Pancreas (tissue), 10 donors: ENCODE measurements at regions not wholly inside any gene's neighbourhood (a gene's known extent, or its start where the extent isn't known, plus 50 kb on each side); places are given as distances from the start of the nearest gene placed in this dataset.

ENCODE experiments used
- ATAC-seq, 4 donors: fragments of 200-7000 bp; cut with Tn5 transposase; one replicate each; pipeline versions ENCODE4 v1.8.0 to v1.9.1; 2020; ENCODE audit warnings: mild to moderate bottlenecking in 4 of 4, moderate library complexity in 4 of 4
- DNase-seq, 6 donors: peaks; one replicate each; pipeline ENCODE4 v3.0.0-alpha.2; 2020
- FAIRE-seq: peaks from 2 replicates; lab custom pipeline; 2012; peaks lifted over from hg19 to GRCh38; lab: Jason Lieb, UNC
- H3K27ac ChIP-seq, 4 donors: fragments of 200-600 bp; sonication (generic); 1 replicate in 3 of 4; 2 replicates in 1 of 4; pipeline versions ENCODE4 v1.5.0 to v1.8.0; 2020
- H3K27me3 ChIP-seq, 4 donors: fragments of 200-600 bp; one replicate each; pipeline ENCODE4 v1.8.0; 2021
- H3K36me3 ChIP-seq, 3 donors: fragments of 200-600 bp; sonication (generic) in 1 of 3; one replicate each; pipeline versions ENCODE4 v1.5.0 to v1.8.0; 2020 to 2021
- H3K4me1 ChIP-seq, 3 donors: fragments of 200-600 bp; one replicate each; pipeline ENCODE4 v1.8.0; 2021
- H3K4me3 ChIP-seq, 4 donors: fragments of 200-600 bp; sonication (generic) in 2 of 4; one replicate each; pipeline versions ENCODE4 v1.5.0 to v1.8.0; 2020 to 2021
- H3K9me3 ChIP-seq, 4 donors: fragments of 200-600 bp; one replicate each; pipeline ENCODE4 v1.8.0; 2021
- CTCF ChIP-seq, 4 donors: fragments of 200-600 bp; sonication (generic) in 3 of 4; IDR thresholded peaks; one replicate each; pipeline versions ENCODE4 v1.5.0 to v1.8.0; 2021; ENCODE audit warnings: antibody characterized with exemption in 4 of 4
- WGBS, 2 donors: extraction: QIAGEN DNeasy Blood & Tissue Kit; methylation state at CpG; one replicate each; pipeline ENCODE4 v1.1.7; 2013; 5-methylcytosine and 5-hydroxymethylcytosine counted together
- intact Hi-C, 3 donors: fragments of 100-400 bp; cut with DNase I; formaldehyde crosslinking; loops; one replicate each; pipeline versions ENCODE4 v1.11.1 to v1.14.2; 2022
- donor health status: healthy with polysubstance abuse.
- donor health status: DM: no; HTN: no; CAD: no; lungs with moderate emphysema.
- donor health status: DM: no; HTN: no; CAD: no.
- donor health status: control.
- donor health status: control.
- donor health status: Bipolar disorder and iron deficiency.
- donor health status: DM: yes; HTN: yes; CAD: no.
- donor health status: DM: no; HTN: no; CAD: no.
- donor health status: DM: no; HTN: no; CAD: no.
- donor health status: DM: yes; HTN: yes; CAD: no.

- TF ChIP-seq CTCF (IDR thresholded peaks at IDR 0.05): no peak
- ATAC-seq: no peak
Measured at GRCh38 chr9:109907810-109908458, 127.9 kb downstream of the PALM2AKAP2 start.

GRCh38 chr9:109908459-109909390, 128.7 kb downstream of the PALM2AKAP2 start:
- no peak for TF ChIP-seq CTCF (IDR thresholded peaks at IDR 0.05)
- no peak for ATAC-seq
- no peaks in the 10 kb centered on the region for H3K36me3 ChIP-seq
- no peak overlapping the region for H3K4me3 ChIP-seq
- H3K4me1 ChIP-seq: no peaks in the 10 kb centered on the region
- no peak for DNase-seq
- H3K27ac ChIP-seq: no peak overlapping the region
- no peak for FAIRE-seq
- 83 to 87% methylated on average over 12 of the region's 12 CpGs for WGBS, 2 donors
- H3K27me3 ChIP-seq: no peaks in the 10 kb centered on the region
- no peaks in the 10 kb centered on the region for H3K9me3 ChIP-seq
- intact Hi-C loops: loop anchor here in 2 of 3 donors (5.0 to 10.0 kb wide), 3 partner anchors 146 to 244 kb away; no protein-coding TSS in a partner anchor

More at GRCh38 chr9:109907810-109908458, 127.9 kb downstream of the PALM2AKAP2 start:
- Histone ChIP-seq H3K27ac (no peak overlapping the region), H3K36me3 (no peaks in the 10 kb centered on the region), H3K4me1 (no peaks in the 10 kb centered on the region), H3K27me3 (no peaks in the 10 kb centered on the region), H3K9me3 (no peaks in the 10 kb centered on the region), H3K4me3 (no peak overlapping the region)
- intact Hi-C loops: loop anchor here in 2 of 3 donors (5.0 to 10.0 kb wide), 3 partner anchors 147 to 244 kb away; no protein-coding TSS in a partner anchor
- FAIRE-seq (no peak), DNase-seq (no peak)
- WGBS, 2 donors: 60 to 64% methylated on average over 4 of the region's 4 CpGs

- Histone ChIP-seq H3K4me3 (no peak overlapping the region), H3K9me3 (no peaks in the 10 kb centered on the region), H3K27ac (peak overlapping the region in 1 of 4 donors; percentile 3), H3K36me3 (no peaks in the 10 kb centered on the region), H3K27me3 (no peaks in the 10 kb centered on the region), H3K4me1 (no peaks in the 10 kb centered on the region)
- TF ChIP-seq CTCF (IDR thresholded peaks at IDR 0.05): no peak
- intact Hi-C loops: no loop called here
- 65 to 71% methylated on average over 5 of the region's 5 CpGs for WGBS, 2 donors
- FAIRE-seq (no peak), DNase-seq (no peak), ATAC-seq (peak in 2 of 4 donors; percentile 71 to 77)
Measured at GRCh38 chr9:109910671-109911518, 130.9 kb downstream of the PALM2AKAP2 start.

- no peaks in the 10 kb centered on the region for H3K27me3 ChIP-seq
- H3K4me3 ChIP-seq: no peak overlapping the region
- H3K27ac ChIP-seq: no peak overlapping the region
- TF ChIP-seq CTCF (IDR thresholded peaks at IDR 0.05): no peak
- H3K9me3 ChIP-seq: no peaks in the 10 kb centered on the region
- DNase-seq (no peak), FAIRE-seq (no peak), ATAC-seq (no peak)
- H3K36me3 ChIP-seq: no peaks in the 10 kb centered on the region
- intact Hi-C loops: no loop called here
- WGBS, 2 donors: 65 to 71% methylated on average over 4 of the region's 4 CpGs
- no peaks in the 10 kb centered on the region for H3K4me1 ChIP-seq
Measured at GRCh38 chr9:109912082-109912582, 132.1 kb downstream of the PALM2AKAP2 start.
